Panc1 (cell line): ENCODE measurements at regions not wholly inside any gene's neighbourhood (a gene's known extent, or its start where the extent isn't known, plus 50 kb on each side); places are given as distances from the start of the nearest gene placed in this dataset.

Source experiments
- POLR2AphosphoS5 ChIP-seq: IDR thresholded peaks from 2 replicates; pipeline ENCODE4 v1.6.1; 2012; ENCODE audit warnings: mild to moderate bottlenecking, low read depth, low read length, moderate library complexity
- TF ChIP-seq, protein P1 (sequence below): fragments of 450-650 bp; IDR thresholded peaks from 2 replicates; pipeline ENCODE4 v1.5.1; 2017; ENCODE audit warnings: mild to moderate bottlenecking

DNA sequence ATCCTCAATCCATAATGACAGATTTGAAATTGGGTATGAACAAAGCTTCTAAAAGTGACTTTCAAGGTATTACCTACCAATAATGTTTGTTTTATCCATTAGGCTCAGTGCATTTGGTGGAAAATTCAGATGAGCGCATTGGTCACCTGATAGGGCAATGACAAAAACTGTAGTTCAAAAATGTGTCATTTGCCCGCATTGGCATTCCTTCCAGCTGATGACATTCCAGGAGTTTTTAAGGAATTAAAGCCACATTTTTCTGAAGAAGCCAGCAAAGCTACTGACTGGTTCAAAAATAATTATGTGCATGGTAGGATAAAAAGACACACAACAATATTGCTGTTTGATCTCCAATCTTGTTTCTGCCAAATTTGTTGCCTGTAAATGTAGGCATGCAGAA lies 473.4 kb upstream of the CPEB2 start:
- TF ChIP-seq, protein P1, sequence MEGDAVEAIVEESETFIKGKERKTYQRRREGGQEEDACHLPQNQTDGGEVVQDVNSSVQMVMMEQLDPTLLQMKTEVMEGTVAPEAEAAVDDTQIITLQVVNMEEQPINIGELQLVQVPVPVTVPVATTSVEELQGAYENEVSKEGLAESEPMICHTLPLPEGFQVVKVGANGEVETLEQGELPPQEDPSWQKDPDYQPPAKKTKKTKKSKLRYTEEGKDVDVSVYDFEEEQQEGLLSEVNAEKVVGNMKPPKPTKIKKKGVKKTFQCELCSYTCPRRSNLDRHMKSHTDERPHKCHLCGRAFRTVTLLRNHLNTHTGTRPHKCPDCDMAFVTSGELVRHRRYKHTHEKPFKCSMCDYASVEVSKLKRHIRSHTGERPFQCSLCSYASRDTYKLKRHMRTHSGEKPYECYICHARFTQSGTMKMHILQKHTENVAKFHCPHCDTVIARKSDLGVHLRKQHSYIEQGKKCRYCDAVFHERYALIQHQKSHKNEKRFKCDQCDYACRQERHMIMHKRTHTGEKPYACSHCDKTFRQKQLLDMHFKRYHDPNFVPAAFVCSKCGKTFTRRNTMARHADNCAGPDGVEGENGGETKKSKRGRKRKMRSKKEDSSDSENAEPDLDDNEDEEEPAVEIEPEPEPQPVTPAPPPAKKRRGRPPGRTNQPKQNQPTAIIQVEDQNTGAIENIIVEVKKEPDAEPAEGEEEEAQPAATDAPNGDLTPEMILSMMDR, result no peak
- TF ChIP-seq POLR2AphosphoS5, result no peak
